GM19043 (cell line): ENCODE measurements at regions not wholly inside any gene's neighbourhood (a gene's known extent, or its start where the extent isn't known, plus 50 kb on each side); places are given as distances from the start of the nearest gene placed in this dataset.

Experiments
- ATAC-seq: cut with Tn5 transposase; IDR thresholded peaks from one replicate; pipeline ENCODE4 v1.9.1; 2021; ENCODE audit warnings: low read depth; ENCODE audit not compliant: unreplicated experiment

DNA sequence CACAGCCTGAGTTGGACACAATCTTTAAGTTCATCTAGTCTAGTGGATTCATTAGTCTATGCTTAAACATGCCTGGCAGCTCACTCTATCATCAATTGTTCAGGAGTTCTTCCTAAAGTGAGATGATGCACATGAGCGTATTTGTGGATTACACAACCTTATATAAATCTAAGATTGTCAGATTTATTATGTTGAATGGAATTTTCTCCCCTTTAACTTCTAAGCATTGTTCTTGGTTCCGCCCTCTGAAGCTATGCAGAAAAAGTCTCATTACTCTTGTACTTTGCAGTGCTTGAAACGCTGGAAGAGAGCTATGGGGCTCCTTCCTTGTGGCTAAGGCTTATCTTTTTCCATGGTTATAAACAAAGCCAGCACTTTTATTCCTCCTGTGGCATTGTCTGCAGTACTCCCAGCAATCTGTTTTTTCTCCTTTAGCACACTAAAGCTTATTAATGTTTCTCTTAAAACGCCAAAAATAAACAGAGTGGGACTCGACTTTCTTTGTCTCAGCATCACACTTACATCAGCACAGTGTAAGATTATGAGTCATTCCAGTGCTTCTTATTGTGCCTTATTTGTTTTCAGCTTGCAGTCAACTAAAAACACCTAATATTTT lies 316.8 kb upstream of the CAMK1G start:
- ATAC-seq, result no peak

DNA sequence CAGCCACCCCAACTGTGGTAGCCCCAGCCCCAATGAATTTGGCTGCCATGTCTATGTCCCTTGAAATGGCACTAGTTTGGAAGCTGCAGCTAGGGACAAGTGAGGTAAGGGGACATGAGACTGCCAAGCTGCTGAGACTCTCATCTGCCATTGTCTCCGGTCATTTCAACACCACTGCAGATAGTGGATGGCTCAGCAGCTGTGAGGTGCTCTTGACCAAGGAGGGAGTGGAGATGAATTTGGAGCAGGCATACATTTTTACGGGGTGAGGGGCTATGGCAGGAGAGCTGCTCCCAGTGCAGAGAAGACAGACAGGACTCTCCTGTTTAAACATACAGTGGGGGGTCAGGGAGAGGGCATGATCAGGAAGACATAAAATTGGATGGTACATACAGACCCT lies 315.5 kb upstream of the CAMK1G start:
- no peak for ATAC-seq

DNA sequence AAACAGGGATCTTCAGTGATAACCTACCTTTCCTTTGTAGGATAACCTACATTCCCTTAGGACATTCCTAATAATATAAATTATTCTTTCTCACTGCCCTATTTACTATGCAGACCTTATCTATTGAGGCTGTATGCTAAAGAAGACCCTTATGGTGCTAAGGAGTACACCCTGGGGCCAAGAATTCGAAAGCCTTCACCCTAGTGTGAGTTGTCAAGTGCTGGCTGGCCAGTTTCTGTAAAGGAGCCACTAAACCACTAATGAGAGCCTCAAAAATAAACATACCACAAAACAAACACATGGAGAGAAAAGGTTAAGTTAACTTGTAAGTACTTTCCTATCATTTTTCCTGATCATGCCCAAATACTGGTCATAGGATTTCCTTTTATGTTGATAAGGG lies 315.0 kb upstream of the CAMK1G start:
- no peak for ATAC-seq

DNA sequence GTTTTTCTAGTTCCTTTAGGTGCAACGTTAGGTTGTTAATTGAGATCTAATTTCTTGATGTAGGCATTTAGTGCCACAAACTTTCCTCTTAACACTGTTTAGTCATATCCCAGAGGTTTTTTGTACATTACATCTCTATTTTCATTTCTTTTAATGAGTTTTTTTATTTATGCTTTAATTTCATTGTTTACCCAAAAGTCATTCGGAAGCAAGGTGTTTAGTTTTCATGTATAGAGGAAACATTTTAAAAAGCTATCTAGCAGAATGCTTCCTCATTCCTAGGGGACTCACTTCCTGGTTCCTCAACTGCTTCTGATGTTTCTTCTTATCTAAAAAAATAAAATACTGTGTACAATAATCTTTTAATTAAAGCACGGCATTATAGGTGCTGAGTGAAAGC lies 307.2 kb upstream of the CAMK1G start:
- no peak for ATAC-seq

DNA sequence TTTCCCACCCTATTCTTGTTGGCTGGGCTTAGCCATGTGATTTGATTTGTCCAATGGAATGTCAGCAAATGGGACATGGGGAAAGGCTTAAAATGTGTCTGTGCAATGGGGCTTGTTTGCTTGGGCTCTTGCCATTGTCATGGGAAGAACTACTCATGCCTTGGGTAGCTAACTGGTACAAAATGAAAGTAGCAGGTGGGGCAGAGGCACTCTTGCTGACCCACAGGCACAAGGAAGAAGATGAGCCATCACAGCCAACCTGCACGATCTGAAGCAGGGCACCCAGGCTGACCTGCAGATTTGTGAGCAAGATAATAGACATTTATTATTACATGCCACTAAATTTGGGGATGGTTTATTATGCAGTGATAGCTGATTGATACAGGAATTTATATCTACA lies 305.9 kb upstream of the CAMK1G start:
- ATAC-seq, result no peak

DNA sequence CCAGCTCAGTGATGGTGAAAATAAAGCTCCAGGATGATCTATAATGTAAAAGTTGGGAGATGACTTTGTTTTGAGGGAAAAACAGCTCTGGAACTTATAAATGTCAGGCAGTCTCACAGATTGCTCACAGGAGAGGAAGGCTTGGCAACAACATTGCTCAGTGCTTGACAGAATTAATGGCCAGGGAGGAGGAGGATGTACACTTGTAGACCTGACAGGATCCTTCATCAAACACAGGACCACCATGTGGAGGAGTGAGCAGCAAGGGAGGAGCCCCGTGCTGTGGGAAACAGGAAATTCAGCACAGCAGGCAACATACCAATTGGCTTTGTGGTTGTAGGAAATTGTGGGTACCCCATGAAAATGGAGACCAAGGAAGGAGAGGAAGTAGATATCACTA lies 291.8 kb upstream of the CAMK1G start:
- no peak for ATAC-seq

DNA sequence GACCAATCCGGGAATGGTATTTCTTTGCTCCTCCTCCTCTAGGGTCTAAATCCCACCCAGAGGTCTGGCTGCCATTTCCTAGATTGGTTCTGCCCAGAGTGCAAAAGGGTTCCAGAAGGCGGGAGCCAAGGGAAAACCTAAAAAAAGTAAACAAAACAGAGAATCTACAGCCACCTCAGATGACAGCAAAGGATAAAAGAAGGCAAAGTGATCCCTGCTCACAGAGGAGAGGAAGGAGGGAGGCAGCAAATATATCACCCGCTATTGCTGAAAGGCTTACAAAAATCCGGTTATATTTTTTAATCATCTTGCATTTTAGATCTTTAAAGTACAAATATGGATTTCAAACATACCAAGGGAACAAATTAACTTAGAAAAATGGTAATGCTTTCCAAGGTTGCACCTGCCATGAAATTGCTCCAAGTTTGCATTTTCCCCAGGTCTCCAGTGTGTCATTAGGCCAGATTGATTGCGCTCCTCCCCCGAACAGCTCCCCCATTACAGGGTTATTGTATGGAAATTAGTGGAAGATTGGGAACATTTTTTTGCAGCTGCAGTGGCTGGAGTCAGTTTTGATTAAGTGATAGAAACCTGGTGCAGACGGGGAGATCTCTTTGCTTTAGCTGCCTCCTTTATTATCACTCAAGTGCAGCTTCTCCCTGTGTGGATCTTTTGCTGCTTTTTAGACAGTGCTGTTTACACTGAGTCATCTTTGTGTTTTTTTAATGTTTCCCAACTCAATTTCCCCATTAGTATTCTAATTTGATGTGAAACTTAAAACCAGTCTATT lies 280.5 kb upstream of the CAMK1G start:
- no peak for ATAC-seq

DNA sequence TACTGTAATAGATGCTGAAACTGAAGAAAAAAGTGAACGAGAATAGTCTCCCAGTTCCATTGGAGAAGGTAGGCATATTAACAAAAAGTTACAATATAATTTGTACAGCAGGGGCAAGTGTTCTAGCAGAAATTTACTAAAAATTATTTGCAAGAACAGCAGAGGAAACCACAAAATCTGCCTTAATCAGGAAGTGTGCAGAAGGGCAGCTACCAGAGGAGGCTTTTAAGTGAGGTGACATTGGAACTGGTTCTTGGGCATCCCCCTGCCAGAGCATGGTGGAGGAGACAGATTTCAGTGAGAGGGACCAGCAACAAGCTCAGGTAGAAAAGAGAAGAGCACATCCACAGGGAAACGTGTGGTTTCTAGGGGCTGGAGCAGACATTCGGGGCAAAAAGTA lies 279.3 kb upstream of the CAMK1G start:
- no peak for ATAC-seq

DNA sequence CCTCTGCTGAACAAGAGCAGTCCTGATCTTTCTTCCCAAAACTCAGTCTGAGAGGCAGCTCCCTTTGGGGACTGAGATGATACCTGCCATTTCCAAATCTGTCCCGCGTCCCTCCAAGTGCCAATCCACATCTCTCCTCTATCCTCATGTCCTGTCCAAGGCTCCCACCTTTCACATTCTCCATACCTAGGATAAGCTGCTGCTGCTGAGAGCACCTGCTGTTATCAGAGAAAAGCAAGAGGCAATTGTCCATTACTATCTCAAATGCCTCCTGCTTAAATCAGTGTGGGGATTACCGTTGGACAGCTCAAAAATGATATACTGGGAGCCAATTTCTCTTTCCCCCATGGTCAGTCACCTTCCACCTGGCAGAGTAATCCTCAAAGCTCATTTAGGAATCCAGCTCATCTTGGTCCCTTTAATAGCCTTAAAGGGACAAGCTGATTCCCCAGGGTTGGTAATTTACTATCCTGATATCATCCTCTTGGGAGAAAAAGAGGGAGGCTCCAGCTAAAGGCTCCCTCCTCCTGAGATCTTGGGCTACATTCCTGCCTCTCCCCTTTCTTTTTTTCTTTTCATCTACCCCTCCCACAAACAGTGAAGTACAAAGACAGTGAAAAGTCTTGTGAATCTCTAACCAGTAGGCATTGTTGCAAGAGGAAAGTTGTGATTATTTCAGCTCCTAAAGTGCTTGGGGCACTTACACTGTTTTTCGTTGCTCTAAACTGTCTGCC lies 278.1 kb upstream of the CAMK1G start:
- ATAC-seq, result no peak

DNA sequence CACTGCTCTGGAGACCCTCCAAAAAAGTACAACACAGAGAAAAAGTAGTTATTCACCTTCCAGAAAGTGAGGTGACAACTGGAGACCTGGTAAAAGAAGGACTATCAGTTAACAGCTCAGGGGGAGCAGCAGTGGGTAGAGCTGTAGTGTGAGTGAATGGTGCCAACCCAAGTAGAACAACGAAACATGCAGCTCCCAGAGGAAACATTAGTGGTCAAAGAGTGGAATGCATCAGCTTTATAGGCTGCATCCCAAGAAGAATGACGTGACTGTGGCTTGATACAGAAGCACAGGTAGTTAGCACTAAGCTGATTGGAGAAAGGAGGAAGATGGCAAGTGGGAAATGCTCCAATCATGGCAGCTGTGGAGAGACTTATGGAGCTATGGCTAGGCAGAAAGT lies 275.7 kb upstream of the CAMK1G start:
- ATAC-seq, result no peak

DNA sequence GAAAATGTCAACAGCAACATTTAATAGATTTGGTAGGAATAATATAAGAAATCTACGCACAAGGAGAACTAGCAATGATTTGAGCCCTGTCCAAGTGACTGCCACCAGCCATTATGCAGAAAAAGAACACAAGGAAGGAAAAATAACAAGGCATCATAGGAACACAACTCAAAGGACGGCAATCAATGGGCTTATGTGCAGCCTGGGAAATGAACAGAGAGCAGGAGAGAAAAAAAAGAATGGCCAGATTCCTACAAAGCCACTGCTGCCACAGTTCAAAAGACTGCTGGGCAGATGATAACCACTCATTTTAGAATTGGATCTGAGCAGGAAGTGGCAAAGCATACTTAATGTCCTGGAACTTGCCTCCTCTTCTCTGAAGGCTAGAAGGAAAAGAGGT lies 274.3 kb upstream of the CAMK1G start:
- ATAC-seq, result no peak

DNA sequence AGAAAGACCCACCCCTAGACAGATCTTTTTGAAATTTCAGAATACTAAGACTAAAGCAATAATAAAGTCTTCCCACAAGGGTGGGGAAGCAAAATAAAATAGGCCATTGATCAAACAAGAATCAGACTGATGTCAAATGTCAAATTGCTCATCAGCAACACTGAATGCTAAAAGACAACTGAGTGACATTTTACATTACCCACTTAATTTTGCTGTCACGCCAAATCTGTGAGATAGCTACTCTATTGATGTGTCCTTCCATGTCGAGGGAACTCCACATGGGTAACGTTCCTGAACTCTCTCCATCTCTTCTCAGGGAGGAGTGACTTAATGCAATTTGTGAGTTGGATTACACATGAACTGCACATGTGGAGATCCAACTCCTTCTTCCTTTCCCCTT lies 271.7 kb upstream of the CAMK1G start:
- ATAC-seq, result no peak

DNA sequence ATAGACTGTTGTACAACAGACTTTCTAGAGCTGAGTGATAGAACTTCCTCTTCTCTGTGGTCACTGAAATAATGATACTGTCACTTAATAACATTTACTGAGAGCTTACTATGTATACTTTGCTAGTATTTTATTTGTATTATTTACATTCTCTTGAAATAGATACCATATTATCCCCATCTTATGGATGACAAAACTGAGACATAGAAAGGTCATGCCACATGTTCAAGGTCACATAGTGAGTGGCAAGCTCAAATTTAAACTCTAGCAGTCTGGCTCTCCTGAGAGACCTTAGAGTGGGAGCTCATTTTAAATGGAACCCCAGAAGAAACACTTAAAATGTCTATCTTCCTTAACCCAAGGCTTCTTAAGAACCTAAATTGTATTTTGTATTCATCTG lies 266.6 kb upstream of the CAMK1G start:
- no peak for ATAC-seq

DNA sequence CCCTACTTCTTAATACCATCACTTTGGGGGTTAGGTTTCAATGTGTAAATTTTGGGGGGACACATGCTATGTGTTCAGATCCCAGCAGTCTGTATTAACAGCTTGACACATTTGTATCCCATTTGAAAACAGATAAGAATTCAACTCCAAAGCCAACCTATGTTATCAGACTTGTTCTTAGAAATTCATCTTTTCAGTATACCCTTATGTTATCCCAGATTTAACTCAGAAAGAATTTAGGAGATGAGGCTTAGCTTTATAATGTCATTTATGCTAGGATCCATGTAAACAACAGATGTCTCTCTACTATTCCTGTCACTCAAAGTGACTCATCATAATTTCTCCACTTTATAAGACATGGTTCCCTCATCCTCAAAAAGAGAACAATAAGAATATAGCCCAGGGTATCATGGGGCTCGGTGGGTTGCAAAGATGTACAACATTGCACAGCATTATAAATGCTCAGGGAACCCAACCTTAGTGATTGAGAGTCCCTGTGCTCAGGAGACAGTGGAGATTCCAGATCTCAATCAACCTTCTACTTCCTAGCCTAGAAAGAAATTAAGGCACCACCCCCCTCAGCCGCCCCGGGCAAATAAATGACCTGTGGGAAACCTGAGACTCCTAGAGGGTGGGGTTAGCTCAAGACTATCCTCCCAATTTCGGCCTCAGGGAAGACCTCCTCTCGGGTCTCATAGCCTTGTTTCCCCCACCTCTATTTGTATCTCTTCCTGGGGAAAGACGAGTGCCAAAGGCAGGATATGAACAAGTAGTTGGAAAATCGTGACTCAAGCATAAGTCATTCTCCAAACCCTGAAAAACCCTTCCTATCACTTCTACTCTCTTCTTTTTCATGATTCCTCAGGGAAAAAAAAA lies 265.1 kb upstream of the CAMK1G start:
- no peak for ATAC-seq

DNA sequence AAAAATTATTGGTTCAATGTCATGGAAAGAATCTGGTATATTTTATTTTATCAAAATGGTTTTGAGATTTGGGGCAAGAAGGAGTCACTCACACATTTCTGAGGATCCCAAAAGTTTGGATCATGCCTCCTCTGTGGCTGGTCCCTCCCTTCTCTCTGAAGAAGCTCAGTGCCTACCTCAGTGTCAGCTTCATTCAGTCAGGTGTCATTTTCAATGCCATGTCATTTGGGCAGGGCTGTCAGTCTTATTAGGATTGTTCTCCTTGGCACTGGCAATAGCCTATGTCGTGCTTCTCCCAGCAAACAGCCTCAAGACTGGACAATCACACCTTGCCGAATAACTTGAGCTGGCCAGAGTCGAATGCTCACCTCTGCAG lies 264.5 kb upstream of the CAMK1G start:
- ATAC-seq, result no peak

DNA sequence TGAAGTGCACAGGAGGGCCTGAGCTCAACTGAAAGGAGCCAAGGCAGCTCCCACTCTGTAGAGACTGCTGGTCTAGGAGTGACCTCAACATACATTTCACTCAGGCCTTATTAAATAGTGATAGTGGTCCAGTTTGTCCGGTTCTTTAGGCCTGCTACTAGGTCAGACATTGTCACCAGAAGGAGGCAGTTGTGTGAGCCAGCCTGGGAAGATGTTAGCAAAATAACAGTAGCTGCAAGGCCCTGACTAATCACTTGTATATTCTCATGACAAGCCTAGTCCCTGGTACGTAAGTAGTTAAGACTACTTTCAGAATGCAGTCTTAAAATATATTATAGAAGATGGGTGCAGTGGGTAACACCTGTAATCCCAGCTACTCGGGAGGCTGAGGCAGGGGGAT lies 264.0 kb upstream of the CAMK1G start:
- ATAC-seq, result no peak

DNA sequence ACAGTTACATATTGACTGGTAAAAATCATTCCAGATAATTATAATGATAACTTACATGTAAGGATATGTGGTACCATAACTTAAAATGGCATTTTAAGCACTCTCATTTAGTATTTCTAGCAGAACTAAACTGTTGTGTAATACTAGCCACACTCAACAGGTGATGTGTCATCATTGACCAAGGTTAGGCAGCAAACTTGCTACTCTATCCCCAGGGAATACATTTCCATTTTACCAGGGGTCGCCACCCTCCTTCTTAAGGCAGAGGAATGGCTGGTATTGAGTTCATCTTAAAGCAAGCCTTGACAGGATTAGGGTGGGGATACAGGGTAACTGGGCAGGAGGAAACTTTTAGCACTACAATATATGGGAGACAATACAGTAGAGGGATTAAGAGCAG lies 259.8 kb upstream of the CAMK1G start:
- ATAC-seq, result no peak

DNA sequence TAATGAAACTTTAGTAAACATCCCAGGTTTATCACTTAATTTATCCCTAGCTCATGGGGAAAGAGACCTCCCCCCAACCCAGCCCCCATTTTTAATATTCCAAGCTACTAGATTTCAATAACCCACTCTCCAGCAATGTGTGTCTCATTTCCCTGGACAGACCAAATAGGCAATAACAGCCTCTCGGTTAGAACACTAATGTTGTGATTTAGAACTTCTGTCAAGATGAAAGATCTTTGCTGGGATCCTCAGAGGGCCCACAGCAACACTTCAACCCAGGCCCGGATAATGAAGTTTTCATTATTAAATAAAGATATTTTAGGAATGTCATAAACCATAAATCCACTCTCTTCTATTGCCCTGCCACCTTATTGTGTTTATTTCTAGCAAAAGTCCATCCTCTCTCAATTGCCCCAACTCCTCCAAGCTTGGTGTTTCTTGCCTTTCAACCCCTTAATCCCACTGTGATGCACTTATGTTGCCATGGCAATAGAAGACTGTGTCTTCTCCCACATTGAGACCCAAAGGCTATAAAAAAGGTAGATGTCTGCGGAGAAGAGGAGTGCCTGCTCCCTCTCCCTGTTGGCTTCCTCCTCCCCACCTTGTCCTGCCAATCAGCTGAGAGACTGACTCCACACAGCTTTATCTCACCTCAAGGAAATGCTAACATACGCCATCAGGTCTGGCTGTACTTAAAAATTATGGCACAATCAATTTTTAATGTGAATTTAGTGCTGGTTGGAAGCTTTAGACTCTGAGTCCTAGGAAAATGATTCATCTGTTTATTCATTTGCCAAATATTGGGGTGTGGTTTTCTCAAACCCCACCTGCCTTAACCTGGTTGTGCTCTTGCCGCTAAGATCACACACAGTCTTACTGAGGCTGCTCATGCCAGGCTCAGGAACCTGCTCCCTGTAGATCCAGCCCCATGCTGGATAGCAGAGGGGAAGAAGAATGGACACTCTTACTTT lies 258.3 kb upstream of the CAMK1G start:
- ATAC-seq, result no peak

DNA sequence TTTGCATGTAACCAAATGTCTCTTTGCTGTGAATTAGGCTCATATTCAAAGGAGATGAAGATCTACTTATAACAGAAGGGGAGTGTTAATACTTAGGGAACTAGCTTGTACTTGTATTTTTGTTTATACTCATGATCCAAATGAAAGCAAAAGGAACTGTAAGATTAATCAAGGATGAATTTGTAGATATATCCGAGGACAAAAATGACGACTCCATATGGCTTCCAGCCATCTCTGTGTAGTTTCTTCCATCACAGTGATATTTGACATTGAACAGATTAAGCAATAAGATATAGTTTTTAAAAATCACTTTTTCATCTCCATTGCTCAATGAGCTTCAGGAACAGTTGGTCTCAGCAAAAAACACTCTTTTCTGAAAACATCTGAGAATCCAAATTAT lies 257.4 kb upstream of the CAMK1G start:
- ATAC-seq, result no peak

DNA sequence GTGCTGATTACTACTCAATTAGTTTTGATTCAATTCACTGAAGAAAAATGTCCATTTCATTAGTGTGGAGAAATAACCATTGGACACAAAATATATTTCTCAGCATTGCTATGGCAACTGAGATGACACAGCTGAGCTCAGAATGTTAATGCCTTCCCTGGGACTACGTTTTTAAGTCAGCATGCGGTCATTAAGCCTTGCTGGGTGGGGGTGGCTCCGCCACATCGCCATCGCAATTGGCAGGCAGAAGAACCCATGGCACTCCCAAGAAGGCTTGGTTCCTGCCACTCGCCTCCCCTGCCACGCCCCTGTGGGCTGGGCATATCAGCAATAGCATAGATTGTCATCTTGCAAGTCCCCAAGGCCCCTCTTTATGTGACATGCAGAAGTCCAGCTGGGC lies 256.7 kb upstream of the CAMK1G start:
- no peak for ATAC-seq
